ENCODE measurements at regions not wholly inside any gene's neighbourhood (a gene's known extent, or its start where the extent isn't known, plus 50 kb on each side); places are given as distances from the start of the nearest gene placed in this dataset.
A peak's percentile ranks its signal among the peaks of the same experiment; 100 is the strongest.

DNA sequence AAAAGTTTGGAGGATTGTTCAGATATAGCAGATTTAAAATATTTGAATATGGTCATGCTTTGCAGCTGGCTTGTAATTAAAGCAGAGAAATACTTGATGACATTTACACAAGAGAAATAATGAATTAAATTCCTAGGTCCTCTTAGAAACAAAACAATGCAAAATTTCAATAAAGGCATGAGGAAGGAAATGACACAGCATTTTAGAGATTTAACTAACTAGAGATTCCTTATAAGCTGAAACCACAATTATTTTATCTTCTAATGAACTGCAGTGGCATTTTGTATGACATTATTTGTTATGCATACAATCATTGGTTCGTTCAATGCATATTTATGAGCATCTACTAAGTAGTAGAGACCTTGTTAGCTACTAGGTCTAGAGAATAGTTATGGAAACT, 490.9 kb downstream of the ZWINT start:
- no peaks in the 10 kb centered on the region for H3K9me3 ChIP-seq (ENCODE audit: low read depth)
- H3K27me3 ChIP-seq, result no peaks in the 10 kb centered on the region
- no peak for TF ChIP-seq CTCF (IDR thresholded peaks at IDR 0.05; ENCODE audit: low read depth, low read length)
- no peak for DNase-seq (ENCODE audit: low read depth in 1 of 2, low spot score in 1 of 2)
- H3K27ac ChIP-seq, result no peak overlapping the region
- no peaks in the 10 kb centered on the region for H3K36me3 ChIP-seq
- peaks cover 15% of the 10 kb centered on the region for H3K4me1 ChIP-seq (ENCODE audit: low read depth)
- H3K4me3 ChIP-seq, result no peak overlapping the region

DNA sequence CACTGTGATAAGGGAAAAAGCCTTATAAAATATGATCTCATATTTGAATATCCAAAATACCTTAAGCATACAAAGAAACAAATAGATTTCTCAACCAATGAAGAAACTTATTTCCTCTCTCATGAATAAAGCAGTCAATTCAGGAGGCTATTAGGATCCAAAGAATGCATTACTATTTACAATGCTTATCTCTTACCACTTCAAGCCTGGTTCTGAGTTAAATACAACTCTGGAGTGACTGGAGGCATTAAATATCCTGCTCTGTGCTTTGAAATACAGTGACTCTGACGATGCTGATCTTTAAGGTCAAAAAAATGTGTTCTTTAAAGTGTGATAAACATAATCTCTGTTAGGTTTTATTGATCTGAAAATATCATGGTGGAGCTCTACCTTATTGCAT, 493.2 kb downstream of the ZWINT start:
- Histone ChIP-seq H3K9me3 (ENCODE audit: low read depth) (no peaks in the 10 kb centered on the region), H3K27ac (no peak overlapping the region), H3K4me3 (no peak overlapping the region), H3K27me3 (no peaks in the 10 kb centered on the region), H3K4me1 (ENCODE audit: low read depth) (peaks cover 15% of the 10 kb centered on the region), H3K36me3 (no peaks in the 10 kb centered on the region)
- DNase-seq (ENCODE audit: low read depth in 1 of 2, low spot score in 1 of 2), result peak in 1 of 2 donors; percentile 46
- no peak for TF ChIP-seq CTCF (IDR thresholded peaks at IDR 0.05; ENCODE audit: low read depth, low read length)

DNA sequence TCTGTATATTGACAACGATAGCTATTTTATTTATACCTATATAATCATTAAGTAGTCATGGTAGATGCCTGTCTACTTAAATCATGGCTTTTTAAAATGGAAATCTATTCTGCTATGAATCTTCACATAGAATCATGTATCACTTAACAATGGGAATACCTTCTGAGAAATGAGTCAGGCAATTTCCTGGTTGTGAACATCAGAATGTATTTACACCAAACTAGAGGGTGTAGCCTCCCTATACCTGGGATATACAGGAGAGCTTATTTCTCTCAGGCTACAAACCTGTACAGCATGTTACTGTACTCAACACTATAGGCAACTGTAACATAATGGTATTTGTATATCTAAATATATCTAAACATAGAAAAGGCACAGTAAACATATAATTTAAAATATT, 502.3 kb downstream of the ZWINT start:
- no peaks in the 10 kb centered on the region for H3K27me3 ChIP-seq
- no peak for TF ChIP-seq CTCF (IDR thresholded peaks at IDR 0.05; ENCODE audit: low read depth, low read length)

GRCh38 chr10:55852900-55853299, 508.2 kb downstream of the ZWINT start:
- Histone ChIP-seq H3K9me3 (ENCODE audit: low read depth) (no peaks in the 10 kb centered on the region), H3K27ac (no peak overlapping the region), H3K36me3 (no peaks in the 10 kb centered on the region), H3K4me3 (no peak overlapping the region), H3K27me3 (no peaks in the 10 kb centered on the region), H3K4me1 (ENCODE audit: low read depth) (no peaks in the 10 kb centered on the region)
- no peak for TF ChIP-seq CTCF (IDR thresholded peaks at IDR 0.05; ENCODE audit: low read depth, low read length)
- no peak for DNase-seq (ENCODE audit: low read depth in 1 of 2, low spot score in 1 of 2)

More for the DNA sequence above, 502.3 kb downstream of the ZWINT start:
- H3K36me3 ChIP-seq, result no peaks in the 10 kb centered on the region
- no peak overlapping the region for H3K4me3 ChIP-seq
- no peak overlapping the region for H3K27ac ChIP-seq
- no peak for DNase-seq (ENCODE audit: low read depth in 1 of 2, low spot score in 1 of 2)
- no peaks in the 10 kb centered on the region for H3K4me1 ChIP-seq (ENCODE audit: low read depth)
- H3K9me3 ChIP-seq (ENCODE audit: low read depth), result no peaks in the 10 kb centered on the region

- Histone ChIP-seq H3K27ac (no peak overlapping the region), H3K9me3 (ENCODE audit: low read depth) (no peaks in the 10 kb centered on the region), H3K4me1 (ENCODE audit: low read depth) (no peaks in the 10 kb centered on the region), H3K4me3 (no peak overlapping the region), H3K27me3 (no peaks in the 10 kb centered on the region), H3K36me3 (no peaks in the 10 kb centered on the region)
- DNase-seq (ENCODE audit: low read depth in 1 of 2, low spot score in 1 of 2), result no peak
- no peak for TF ChIP-seq CTCF (IDR thresholded peaks at IDR 0.05; ENCODE audit: low read depth, low read length)
Observed at GRCh38 chr10:55837273-55837672, 523.8 kb downstream of the ZWINT start.

DNA sequence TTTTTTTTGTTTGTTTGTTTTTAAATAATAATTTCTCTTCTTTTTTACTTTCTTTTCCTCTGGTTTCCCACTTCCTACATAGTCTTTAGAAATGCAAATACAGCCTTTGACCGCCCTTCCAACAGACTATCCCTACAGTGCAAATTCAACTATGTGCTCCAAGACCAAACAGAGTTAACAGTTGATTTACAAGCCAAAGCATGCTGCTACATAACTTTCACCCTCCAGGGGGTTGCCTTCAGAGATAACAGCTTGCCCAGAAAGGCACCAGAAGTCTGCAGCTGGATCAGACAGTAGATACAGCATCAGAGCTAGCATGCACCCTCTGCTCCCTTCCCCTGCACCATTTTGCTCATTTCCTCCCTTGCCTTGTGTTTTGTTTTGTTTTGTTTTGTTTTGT, 539.0 kb downstream of the ZWINT start:
- Histone ChIP-seq H3K27me3 (no peaks in the 10 kb centered on the region), H3K27ac (no peak overlapping the region), H3K4me1 (ENCODE audit: low read depth) (no peaks in the 10 kb centered on the region), H3K9me3 (ENCODE audit: low read depth) (no peaks in the 10 kb centered on the region), H3K36me3 (no peaks in the 10 kb centered on the region), H3K4me3 (no peak overlapping the region)
- TF ChIP-seq CTCF (IDR thresholded peaks at IDR 0.05; ENCODE audit: low read depth, low read length), result no peak
- no peak for DNase-seq (ENCODE audit: low read depth in 1 of 2, low spot score in 1 of 2)
